ENCODE measurements at regions not wholly inside any gene's neighbourhood (a gene's known extent, or its start where the extent isn't known, plus 50 kb on each side); places are given as distances from the start of the nearest gene placed in this dataset.

DNA sequence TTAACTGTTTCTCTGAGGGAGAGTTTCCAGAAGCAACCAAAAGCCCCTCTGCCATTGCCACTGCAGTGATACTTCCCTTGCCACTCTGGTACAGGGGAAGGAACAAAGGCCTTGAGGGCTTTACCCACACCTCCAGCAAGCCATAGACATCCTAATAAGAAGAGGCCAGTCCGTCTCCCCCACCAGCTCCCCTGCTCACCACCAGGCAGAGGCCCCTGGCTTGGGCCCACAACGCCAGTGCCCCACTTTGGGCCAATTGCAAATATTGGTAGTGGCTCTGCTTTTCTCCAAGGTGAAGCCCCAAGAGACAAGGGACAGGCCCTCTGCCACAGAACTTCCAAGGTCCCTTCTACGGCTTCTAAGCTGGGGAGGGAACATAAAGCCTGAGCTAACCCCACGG, 833.0 kb downstream of the DACH1 start (continued):
- TF ChIP-seq ARID4A (CRISPR knock-in tag; IDR thresholded peaks at IDR 0.05; ENCODE audit: borderline replicate concordance) = no peak
- no peak for TF ChIP-seq U2AF2 (IDR thresholded peaks at IDR 0.05; ENCODE audit: low read depth, low read length)
- TF ChIP-seq ZNF256 (CRISPR knock-in tag; conservative IDR thresholded peaks at IDR 0.05) = no peak
- no peak for TF ChIP-seq CBX2 (IDR thresholded peaks at IDR 0.05; ENCODE audit: low read depth, low read length)
- no peak for TF ChIP-seq CBX2 (CRISPR knock-in tag; IDR thresholded peaks at IDR 0.05; ENCODE audit: low read depth)
- TF ChIP-seq HOXA3 (CRISPR knock-in tag; IDR thresholded peaks at IDR 0.05) = no peak
- TF ChIP-seq BCL6 (CRISPR knock-in tag; IDR thresholded peaks at IDR 0.05) = no peak
- no peak for TF ChIP-seq CHD2 (IDR thresholded peaks at IDR 0.05; ENCODE audit: low read depth, low read length)

- Histone ChIP-seq H3K79me2 (ENCODE audit: insufficient read depth, low read length) (no peaks in the 10 kb centered on the region), H3K27me3 (ENCODE audit: control insufficient read depth in 1 of 2, insufficient read depth in 2 of 2, low read length in 2 of 2) (no peaks in the 10 kb centered on the region), H3K4me1 (ENCODE audit: insufficient read depth, low read length) (peaks cover 21% of the 10 kb centered on the region), H2AFZ (ENCODE audit: low read length) (no peak overlapping the region), H3K4me3 (replicated peaks in 1 of 3; ENCODE audit: insufficient read depth in 1 of 3, low read depth in 2 of 3, low read length in 3 of 3) (no peak overlapping the region), H3K4me2 (ENCODE audit: low read depth, low read length) (no peak overlapping the region), H3K9ac (ENCODE audit: insufficient read depth, low read depth, low read length) (no peak overlapping the region), H4K20me1 (ENCODE audit: insufficient read depth, low read length) (no peaks in the 10 kb centered on the region), H3K9me3 (ENCODE audit: low read length) (peaks cover 21% of the 10 kb centered on the region), H3K36me3 (replicated peaks in 1 of 2; ENCODE audit: control insufficient read depth in 1 of 2, insufficient read depth in 2 of 2, low read length in 2 of 2) (no peaks in the 10 kb centered on the region), H3K27ac (ENCODE audit: extremely low read length, insufficient read depth, low read length) (no peak overlapping the region)
- CTCF ChIA-PET (ENCODE audit: low intra/inter-chr PET ratio, low total read pairs) = no interaction called here
- POLR2A ChIA-PET = no interaction called here
- FAIRE-seq (no peak), ATAC-seq (no peak), DNase-seq (ENCODE audit: low spot score) (no peak)
- intact Hi-C loops (cut with micrococcal nuclease; ENCODE audit: unreplicated experiment) (no loop called here), in situ Hi-C loops (cut with HindIII; ENCODE audit: extremely low pct_ligation_motif_present, low pct_unique_long_range_greater_than_20kb) (no loop called here)
- BruUV-seq (replicated peaks) = no TSS peak
- no peak for TF ChIP-seq ATF7 (IDR thresholded peaks at IDR 0.05)
- no peak for TF ChIP-seq ATF7 (CRISPR knock-in tag; IDR thresholded peaks at IDR 0.05)
- TF ChIP-seq ZBTB20 (CRISPR knock-in tag; IDR thresholded peaks at IDR 0.05; ENCODE audit: borderline replicate concordance, low read depth) = no peak
- no peak for TF ChIP-seq FOXO4 (CRISPR knock-in tag; conservative IDR thresholded peaks at IDR 0.05)
- TF ChIP-seq ZNF792 (CRISPR knock-in tag; IDR thresholded peaks at IDR 0.05) = no peak
- no peak for TF ChIP-seq MYC (CRISPR knock-in tag; IDR thresholded peaks at IDR 0.05; ENCODE audit: borderline replicate concordance)
- TF ChIP-seq KDM4B (CRISPR knock-in tag; IDR thresholded peaks at IDR 0.05) = no peak
- no peak for TF ChIP-seq ZNF451 (CRISPR knock-in tag; IDR thresholded peaks at IDR 0.05)
- TF ChIP-seq SRY (CRISPR knock-in tag; IDR thresholded peaks at IDR 0.05) = no peak
- no peak for TF ChIP-seq ZNF513 (CRISPR knock-in tag; conservative IDR thresholded peaks at IDR 0.05)
- no peak for TF ChIP-seq ATF7-NPFF (CRISPR knock-in tag; IDR thresholded peaks at IDR 0.05; ENCODE audit: low read depth)
- TF ChIP-seq GZF1 (CRISPR knock-in tag; IDR thresholded peaks at IDR 0.05) = no peak
- no peak for TF ChIP-seq ZNF12 (CRISPR knock-in tag; IDR thresholded peaks at IDR 0.05)
Observed at GRCh38 chr13:71033026-71033425, 834.0 kb downstream of the DACH1 start.
